ENCODE measurements at regions not wholly inside any gene's neighbourhood (a gene's known extent, or its start where the extent isn't known, plus 50 kb on each side); places are given as distances from the start of the nearest gene placed in this dataset.

GRCh38 chr6:8710668-8711431, 275.5 kb upstream of the SLC35B3 start (continued):
- TF ChIP-seq, protein P1, sequence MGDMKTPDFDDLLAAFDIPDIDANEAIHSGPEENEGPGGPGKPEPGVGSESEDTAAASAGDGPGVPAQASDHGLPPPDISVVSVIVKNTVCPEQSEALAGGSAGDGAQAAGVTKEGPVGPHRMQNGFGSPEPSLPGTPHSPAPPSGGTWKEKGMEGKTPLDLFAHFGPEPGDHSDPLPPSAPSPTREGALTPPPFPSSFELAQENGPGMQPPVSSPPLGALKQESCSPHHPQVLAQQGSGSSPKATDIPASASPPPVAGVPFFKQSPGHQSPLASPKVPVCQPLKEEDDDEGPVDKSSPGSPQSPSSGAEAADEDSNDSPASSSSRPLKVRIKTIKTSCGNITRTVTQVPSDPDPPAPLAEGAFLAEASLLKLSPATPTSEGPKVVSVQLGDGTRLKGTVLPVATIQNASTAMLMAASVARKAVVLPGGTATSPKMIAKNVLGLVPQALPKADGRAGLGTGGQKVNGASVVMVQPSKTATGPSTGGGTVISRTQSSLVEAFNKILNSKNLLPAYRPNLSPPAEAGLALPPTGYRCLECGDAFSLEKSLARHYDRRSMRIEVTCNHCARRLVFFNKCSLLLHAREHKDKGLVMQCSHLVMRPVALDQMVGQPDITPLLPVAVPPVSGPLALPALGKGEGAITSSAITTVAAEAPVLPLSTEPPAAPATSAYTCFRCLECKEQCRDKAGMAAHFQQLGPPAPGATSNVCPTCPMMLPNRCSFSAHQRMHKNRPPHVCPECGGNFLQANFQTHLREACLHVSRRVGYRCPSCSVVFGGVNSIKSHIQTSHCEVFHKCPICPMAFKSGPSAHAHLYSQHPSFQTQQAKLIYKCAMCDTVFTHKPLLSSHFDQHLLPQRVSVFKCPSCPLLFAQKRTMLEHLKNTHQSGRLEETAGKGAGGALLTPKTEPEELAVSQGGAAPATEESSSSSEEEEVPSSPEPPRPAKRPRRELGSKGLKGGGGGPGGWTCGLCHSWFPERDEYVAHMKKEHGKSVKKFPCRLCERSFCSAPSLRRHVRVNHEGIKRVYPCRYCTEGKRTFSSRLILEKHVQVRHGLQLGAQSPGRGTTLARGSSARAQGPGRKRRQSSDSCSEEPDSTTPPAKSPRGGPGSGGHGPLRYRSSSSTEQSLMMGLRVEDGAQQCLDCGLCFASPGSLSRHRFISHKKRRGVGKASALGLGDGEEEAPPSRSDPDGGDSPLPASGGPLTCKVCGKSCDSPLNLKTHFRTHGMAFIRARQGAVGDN (CRISPR knock-in tag; IDR thresholded peaks at IDR 0.05) = no peak
- no peak for TF ChIP-seq ZNF749 (CRISPR knock-in tag; IDR thresholded peaks at IDR 0.05; ENCODE audit: borderline replicate concordance)
- TF ChIP-seq, protein P2, sequence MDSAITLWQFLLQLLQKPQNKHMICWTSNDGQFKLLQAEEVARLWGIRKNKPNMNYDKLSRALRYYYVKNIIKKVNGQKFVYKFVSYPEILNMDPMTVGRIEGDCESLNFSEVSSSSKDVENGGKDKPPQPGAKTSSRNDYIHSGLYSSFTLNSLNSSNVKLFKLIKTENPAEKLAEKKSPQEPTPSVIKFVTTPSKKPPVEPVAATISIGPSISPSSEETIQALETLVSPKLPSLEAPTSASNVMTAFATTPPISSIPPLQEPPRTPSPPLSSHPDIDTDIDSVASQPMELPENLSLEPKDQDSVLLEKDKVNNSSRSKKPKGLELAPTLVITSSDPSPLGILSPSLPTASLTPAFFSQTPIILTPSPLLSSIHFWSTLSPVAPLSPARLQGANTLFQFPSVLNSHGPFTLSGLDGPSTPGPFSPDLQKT (CRISPR knock-in tag; IDR thresholded peaks at IDR 0.05; ENCODE audit: borderline replicate concordance) = no peak
- no peak for TF ChIP-seq ZMYM2 (CRISPR knock-in tag; IDR thresholded peaks at IDR 0.05)
- TF ChIP-seq FOXA3 (CRISPR knock-in tag; IDR thresholded peaks at IDR 0.05) = no peak
- no peak for TF ChIP-seq ZNF180 (CRISPR knock-in tag; IDR thresholded peaks at IDR 0.05; ENCODE audit: borderline replicate concordance, low read depth)
- TF ChIP-seq ZNF781 (CRISPR knock-in tag; IDR thresholded peaks at IDR 0.05; ENCODE audit: borderline replicate concordance, not compliant biosample characterization) = no peak
- no peak for TF ChIP-seq ZNF570 (CRISPR knock-in tag; IDR thresholded peaks at IDR 0.05; ENCODE audit: borderline replicate concordance)

All from HepG2 (cell line).